Activated T-cell treated with anti-CD3 and anti-CD28 coated beads, Interleukin-2, amount 50 U/mL, for 48 hours (primary cell): ENCODE measurements at regions not wholly inside any gene's neighbourhood (a gene's known extent, or its start where the extent isn't known, plus 50 kb on each side); places are given as distances from the start of the nearest gene placed in this dataset.
"Not testable (repeated sequence)": the region's sequence is repeated elsewhere in the genome, so short reads cannot be mapped to it uniquely, and the experiment has no call there.

Experiments
- DNase-seq, 2 experiments: peaks; one replicate each; pipeline ENCODE4 v3.0.0-alpha.2; 2020

DNA sequence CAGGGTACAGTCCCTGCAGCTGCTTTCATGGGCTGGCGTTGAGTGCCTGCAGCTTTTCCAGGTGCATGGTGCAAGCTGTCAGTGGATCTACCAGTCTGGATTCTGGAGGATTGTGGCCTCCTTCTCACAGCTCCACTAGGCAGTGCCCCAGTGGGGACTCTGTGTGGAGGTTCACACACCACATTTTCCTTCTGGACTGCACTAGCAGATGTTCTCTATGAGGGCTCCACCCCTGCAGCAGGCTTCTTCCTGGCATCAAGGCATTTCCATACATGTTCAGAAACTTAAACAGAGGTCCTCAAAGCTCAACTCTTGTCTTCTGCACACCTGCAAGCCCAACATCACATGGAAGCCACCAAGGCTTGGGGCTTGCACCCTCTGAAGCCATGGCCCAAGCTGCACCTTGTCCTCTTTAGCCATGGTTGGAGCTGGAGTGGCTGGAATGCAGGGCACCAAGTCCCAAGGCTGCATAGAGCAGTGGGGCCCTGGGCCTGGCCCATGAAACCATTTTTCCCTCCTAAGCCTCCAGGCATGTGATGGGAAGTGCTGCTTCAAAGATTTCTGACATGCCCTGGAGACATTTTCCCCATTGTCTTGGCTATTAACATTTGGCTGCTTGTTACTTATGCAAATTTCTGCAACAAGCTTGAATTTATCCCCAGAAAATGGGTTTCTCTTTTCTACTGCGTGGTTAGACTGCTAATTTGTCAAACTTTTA lies 250.2 kb upstream of the COPS8 start:
- no peak for DNase-seq

DNA sequence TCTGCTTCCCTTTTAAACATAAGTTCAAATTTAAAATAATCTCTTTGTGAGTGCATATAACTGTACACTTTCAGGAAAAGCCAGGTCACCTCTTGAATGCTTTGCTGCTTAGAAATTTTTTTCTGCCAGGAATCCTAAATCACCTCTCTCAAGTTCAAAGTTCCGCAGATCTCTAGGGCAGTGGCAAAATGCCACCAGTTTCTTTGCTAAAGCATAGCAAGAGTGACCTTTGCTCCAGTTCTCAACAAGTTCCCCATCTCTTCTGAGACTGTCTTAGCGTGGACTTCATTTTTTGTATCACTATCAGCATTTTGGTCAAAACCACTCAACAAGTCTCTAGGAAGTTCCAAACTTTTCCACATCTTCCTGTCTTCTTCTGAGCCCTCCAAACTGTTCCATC lies 249.7 kb upstream of the COPS8 start:
- not testable (repeated sequence) for DNase-seq

DNA sequence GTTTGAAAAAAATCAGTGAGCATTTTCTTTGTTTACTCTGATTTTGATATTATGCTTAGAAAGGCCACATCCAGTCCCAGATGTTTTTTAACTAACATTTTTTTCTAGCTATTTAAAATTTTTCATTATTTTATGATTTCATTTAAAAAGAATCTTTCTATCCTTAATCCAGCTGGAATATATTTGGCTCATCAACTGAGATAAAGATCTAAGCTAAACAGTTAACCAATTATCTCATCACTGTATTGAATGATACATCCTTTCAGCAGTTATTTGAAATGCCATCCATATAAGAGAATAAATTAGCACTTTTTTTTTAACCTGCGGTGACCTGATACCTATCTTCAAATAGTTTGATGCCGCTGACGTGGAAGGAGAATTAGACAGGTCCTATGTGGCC lies 245.5 kb upstream of the COPS8 start:
- no peak for DNase-seq

DNA sequence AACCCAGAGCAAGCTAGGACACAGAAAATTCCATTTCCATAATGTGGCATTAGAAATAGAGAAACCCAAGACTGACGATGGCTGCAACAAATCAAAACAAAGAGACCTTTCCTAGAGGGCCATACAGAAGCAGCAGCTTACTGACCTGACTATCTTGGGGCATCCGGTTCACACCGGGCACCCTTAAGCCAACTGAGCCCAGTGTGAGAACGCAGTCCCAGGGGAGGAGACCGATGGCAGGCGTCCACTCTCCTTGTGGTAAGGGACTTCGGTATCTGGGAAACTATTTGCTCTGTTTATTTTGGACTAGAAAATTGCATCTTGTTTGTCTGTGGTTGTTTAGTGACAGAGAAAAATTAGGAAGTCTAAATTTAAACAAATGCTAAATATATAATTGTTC lies 244.8 kb upstream of the COPS8 start:
- no peak for DNase-seq

DNA sequence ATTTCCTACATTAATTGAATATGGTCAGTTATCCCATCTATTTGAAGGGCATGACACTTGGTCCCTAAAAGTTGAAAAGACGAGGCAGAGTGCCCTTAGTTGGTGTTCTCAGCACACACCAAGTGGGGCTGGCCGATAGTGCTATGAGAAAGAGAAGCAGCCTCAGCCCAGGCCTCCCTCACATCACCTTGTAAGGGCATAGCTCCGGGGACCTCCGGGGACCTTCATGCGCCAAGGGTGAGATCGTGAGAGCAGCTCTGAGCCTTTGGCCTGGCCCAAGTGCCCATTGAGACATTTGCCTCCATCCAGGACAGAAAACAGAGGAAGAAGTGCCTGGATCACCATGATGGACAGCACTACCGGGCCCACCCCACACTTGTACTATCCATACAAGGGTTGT lies 244.3 kb upstream of the COPS8 start:
- DNase-seq: no peak

DNA sequence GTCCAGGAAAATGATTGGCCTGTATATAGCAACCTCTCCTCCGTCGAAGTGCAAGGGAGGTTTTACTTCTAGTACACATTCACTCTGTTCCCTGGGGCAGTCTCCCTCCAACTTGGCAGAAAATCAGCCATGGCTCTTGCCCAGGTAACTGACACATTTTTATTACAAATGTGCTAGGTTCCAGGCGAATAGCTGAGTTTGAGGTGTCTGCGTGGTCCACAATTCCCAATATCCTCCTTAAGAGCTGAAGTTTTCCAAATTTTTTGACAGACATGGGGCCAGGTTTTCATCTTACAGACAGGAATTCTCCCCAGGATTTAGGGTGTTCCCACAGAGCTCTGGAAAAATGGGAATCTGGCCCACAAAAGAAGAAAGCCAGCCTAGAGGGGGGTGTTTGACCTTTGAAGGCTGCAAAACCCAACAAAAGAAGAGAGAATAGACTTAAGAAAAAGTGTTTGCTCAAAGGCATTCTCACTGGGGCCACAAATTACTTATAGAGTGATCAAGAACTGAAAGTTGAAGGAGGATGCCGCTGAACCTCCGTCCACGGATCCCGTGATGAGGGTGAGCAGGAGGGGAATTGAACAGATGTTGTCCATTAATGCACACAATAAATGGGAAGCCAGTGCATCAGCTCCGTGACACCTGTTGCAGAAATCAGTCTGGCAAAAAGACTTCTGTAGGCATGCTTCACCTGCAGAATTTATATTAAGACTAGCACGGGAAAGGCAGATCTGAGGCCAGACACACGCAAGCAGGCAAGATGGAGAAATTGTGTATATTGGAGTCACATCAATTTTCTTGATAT lies 242.3 kb upstream of the COPS8 start:
- DNase-seq: no peak

DNA sequence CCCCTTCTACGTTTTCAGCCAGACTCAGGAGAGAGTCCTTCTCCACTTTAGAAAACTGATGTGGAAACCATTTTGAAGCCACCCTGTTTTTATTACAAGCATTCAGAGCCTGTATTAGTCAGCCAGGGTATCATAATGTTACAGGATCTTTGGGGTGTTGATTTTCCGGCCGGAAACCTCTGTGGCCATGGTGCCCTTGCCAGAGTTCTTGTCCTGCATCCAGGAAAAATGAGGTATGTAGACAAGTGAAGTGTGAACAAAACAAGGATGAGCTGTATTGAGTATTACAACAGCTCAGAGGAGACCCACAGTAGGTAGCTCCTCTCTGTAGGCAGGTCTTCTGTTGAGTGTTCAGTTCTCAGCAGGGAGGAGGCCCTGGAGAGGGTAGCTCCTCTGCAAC lies 241.0 kb upstream of the COPS8 start:
- no peak for DNase-seq

DNA sequence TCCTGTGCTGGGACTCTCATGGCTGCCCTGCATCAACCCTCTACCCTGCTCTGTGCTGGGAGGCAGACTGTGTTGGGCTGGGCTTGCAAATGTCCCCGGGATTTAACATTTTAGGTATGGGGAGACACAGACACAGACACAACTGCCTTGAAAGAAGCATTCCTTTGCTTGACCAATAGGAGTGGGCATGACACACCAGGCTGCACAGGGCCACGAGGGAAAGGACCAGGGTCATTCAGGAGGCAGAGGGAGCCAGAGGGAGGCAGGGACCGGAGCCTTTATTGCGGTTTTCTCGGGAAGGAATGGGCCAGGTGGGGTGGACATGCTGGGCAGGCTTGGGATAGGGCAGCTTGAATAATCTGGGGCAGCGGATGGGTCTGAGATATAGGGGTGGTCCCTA lies 238.7 kb upstream of the COPS8 start:
- no peak for DNase-seq

DNA sequence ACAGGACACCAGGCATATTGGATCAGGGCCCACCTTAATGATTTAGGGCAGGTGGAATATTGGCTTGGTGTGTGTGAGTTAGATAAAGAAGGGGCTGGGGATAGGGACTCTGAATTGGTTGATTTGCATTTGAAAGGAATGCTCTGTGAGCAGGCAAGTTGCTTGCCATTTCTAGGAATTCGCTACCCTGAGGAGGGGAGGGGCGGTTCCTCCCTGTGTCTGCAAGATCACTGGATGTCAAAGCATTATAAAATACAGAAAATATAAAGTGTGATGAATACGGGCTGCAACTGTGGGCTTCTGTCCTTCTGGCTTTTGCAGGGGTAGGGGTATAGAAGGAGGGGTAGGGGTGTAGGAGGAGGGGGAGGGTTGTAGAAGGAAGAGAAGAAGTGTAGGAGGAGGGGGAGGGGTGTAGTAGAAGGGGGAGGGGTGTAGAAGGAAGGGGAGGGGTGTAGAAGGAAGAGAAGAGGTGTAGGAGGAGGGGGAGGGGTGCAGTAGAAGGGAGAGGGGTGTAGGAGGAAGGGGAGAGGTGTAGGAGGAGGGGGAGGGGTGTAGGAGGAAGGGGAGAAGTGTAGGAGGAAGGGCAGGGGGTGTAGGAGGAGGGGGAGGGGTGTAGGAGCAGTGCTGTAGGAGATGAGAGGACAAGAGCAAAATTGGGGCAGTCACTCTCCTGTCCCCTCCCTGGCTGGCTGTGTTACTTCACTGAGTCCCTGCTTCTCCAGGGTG lies 238.0 kb upstream of the COPS8 start:
- DNase-seq: no peak

DNA sequence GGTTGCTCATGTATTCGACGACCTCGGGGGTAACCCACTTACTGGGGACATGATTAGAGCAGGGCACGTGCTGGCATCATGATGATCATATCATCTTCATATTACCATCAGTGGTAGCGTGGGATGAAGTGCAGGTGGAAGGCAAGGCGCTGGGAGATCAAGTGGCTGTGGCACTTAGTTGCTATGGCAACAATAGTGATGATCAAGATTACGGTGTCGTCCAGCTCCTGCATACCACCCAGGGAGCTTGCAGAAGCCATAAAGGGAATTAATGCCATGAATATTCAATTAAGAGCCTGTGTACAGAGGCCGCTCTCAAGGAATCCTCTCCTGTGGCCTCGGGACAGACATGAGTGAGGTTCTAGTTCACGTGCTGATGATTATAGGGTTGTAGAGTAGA lies 237.2 kb upstream of the COPS8 start:
- DNase-seq: no peak

DNA sequence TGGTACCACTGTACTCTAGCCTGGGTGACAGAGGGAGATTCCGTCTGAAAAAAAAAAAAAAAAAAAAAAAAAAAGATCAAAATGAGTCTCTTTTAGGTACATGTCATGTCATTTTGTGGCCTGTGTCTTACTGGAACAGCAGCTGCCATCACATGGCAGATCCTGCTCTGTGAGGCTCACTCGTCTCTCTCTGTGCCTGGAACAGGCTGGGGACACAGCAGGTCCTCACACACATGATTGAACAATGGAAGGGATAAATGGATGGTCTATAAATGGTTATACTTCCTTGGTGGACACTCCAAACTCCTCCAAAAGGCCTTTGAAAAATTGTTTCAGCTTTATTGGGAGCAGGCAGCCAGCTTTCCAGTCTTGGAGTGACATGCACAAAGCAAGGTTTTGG lies 236.2 kb upstream of the COPS8 start:
- DNase-seq: no peak

DNA sequence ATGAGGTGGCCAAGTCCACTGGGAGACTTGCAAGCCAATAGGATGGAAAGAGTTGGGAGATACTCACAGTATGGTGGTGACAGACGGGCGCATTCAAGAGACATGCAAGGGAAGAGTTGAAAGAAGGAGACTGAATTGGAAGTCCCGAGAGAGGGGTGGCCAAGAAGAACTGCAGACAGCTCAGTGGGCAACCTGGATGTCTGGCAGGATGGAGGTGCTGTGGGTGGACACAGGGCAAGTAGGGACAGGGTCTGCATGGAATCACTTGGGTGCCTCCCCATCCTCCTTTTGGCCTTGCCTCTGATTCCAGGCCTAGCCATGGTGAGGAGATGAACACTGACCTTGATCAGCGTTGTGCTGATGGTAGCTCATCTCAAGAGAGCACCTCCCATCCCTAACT lies 235.7 kb upstream of the COPS8 start:
- DNase-seq: no peak

DNA sequence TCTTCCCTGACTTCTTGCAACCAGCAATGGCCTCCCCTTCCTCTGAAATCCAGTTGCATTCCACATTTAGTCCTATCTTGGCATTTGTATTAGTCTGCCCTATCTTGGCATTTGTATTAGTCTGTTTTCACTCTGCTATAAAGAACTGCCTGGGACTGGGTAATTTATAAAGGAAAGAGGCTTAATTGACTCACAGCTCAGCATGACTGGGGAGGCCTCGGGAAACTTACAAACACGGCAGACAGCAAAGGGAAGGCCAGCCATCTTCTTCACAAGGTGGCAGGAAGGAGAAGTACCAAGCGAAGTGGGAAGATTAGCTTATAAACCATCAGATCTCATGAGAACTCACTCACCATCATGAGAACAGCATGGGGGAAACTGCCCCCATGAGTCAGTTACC lies 234.5 kb upstream of the COPS8 start:
- no peak for DNase-seq

DNA sequence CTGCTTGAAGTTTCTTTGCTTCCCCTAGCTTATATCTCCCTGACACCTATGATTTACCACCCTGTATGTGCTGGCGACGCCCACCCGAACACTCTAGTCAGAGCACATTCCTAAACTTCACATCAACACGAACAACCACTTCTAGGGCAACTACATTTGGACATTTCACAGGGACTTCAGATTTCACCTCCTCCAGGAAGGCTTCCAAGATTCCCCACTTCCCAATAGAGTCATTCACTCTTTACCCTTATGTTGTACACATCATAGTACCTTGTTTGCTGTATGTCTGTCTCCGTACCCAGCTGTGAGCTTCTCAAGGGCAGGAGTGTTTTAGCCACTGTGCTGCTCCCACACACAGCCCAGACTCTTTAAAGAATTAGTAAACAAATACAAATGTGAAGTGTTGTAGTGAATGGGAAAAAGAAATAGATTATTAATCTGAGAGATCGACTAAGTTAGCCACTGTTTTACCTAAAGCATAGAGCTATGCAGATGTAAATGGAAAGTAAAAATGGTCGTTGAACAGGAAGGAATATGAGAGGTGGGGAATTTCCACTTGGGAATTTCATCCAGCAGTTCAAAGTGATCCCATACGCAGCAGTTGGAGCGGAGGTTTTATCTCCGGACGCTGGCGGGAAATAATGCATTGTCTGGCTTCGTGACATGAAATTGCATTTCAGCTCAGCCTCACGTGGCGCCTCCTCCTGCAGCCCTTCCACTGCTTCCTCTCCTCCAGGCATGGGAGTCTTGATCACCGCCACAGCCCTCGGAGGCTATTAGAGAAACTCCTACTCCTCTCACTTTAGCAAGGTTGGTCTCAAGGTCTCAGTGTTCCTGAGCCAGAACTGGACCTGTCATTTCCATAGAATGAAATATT lies 233.4 kb upstream of the COPS8 start:
- DNase-seq: no peak

DNA sequence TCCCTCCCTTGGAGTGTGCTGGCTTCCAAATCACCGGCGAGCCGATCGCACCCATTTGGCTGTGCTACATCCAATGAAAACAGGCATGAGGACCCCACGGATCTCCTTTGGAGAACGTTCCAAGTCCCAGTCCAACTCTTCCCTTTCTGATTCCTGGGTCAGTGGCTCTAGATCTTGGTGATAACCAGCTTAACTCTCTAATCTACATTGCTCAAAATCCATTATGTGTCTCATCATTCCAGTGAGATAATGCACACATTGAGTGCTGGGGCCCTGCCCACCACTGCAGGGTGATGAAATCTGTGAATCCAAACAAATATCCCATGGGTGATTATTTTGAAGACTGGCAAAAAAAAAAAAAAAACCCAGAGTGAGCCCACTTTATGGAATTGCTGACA lies 232.7 kb upstream of the COPS8 start:
- no peak for DNase-seq

DNA sequence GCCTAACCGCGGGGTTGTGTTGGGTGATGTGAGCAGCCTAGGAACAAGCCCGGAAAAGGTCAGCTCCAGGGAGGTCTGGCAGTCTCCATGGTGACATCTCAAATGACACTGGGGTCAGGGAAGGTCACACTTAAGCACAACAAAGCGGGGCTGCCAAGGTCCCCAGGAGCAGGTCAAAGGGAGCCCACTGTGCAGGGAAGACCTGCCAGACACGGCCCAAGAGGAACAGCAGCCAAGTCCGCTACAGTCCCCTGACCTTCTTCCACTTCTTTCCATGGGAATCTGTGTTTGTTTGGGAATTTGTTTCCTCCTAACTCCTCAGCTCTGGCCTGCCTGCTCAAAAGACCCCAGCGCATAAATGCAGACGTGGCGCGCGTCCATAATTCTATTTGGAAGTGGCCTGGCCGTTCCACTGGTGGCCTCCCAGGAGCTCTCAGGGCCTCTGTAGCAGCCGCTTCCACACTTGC lies 232.1 kb upstream of the COPS8 start:
- no peak for DNase-seq

DNA sequence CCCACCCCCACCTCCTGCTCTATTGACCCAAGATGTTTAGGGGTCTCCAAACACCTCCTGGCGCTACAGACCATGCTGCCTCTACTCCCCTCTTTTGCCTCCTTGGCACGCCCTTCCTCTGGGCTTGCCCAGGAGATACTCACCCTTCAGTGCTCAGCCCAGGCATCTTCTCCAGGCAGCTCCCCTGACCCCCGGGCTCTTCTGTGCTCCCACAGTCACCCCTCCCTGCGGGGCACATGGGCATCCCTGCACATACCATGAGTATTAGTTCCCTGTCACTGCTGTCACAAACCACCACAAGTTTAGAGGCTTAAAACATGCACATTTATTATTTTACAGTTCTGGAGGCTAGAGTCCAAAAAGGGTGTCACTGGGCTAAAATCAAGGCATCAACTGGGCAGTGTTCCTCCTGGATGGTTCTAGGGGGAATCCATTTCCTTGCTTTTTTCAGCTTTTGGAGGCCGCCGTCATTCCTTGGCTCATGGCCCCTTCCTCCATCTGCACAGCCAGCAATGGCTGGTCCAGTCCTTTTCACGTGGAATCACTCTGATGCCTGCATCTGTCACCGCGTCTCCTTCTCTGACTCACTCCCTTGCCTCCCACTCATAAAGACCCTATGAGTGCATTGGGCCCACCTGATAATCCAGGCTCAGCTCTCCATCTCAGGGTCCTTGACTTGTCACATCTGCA lies 230.4 kb upstream of the COPS8 start:
- no peak for DNase-seq

DNA sequence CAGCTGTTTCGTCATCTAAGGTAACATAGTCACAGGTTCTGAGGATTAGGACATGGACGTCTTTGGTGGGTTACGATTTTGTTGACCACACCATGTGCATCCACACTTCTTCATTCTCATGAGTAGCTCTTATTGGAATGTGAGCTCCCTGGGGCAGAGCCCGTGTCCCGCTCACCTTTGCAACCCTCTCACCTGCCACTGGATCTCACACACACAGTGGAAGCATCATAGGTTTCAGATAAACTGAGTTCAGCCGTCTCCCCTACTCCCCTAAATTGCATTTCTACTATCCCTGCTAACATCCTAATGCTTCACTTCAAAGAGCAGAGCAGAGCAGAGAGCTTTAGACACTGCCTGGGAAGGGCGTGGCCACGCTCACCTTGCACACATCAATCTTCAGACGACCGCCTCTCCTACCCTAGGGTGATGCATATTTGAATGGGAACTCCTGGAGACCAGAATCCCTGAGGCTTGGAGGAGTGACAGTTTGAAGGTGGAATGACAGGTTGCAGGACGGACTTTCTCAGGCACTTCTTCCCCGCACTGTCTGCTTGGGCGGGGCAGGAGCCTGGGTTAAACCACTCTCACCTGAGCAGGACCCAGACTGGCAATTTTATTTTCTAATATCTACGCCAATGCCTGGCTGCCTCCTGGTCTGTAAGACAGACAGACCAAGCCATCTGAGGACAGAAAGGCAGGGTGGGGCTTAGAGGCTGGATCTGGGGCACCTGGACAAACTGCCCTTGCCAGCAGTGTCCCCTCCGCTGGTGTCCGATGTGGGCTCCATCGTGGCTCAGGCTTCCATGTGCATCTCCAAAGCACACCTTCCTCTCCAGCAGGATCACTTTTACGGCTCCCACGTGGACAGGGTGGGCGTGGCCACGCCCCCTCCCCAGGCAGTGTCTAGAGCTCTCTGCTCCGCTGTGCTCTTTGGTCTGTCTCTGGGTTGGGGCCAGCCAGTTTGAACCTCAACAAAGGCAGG lies 229.5 kb upstream of the COPS8 start:
- no peak for DNase-seq

DNA sequence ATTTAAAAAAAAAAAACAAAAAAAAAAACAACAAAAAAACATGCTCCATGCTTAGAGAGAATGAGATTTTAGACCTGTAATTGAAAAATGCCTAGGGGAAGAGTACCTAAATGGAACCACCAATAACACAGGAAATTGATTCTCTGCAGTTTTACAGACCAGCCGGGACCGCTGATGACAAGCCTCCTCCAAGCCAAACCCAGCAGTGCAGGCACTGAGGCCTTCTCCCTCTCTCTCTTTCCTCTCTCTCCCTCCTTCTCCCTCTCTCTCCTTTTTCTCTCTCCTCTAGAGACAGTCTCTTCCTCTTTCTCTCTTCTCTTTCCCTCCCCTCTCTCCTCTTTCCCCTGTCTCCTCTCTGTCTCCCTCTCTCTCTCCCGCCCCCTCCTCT lies 228.8 kb upstream of the COPS8 start:
- no peak for DNase-seq

DNA sequence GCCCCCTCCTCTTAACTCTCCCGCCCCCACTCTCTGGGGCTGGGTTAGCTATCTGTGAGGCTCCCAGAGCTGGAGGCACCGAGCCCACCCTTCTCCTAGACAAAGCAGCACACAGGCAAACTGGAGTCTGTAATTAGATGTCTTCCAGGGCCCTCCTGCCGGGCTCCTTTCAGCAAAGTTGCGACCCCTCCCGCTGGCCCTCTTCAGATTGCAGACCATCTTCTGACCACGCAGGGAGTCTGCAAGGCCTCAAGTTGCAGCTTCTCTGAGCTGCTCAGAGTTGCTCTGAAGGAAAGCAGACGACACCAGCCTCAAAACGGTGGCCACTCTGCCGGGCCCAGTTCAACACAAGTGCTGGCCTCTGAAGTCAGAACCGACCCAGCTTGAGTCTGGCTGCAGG lies 228.4 kb upstream of the COPS8 start:
- DNase-seq: no peak

DNA sequence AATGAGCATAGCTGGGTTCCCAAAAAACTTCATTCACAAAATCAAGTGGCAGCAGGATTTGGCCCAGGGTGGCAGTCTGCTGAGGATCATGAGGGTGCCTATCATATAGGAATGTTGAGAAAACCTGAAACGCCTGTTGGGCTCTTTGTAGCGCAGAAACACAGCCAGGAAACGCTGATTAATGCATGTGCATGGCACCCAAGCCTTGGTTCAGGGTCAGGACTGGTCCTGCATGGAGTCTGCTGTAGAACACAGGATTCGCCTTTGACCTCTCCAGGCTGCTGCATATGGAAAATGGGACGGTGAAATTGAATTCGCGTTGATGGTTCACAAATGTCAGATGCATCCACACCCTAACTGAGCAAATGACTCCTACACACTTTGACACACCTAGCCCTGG lies 227.9 kb upstream of the COPS8 start:
- DNase-seq: no peak
